ENCODE measurements at regions not wholly inside any gene's neighbourhood (a gene's known extent, or its start where the extent isn't known, plus 50 kb on each side); places are given as distances from the start of the nearest gene placed in this dataset.

GRCh38 chr5:88979726-88980125 lies 96.7 kb upstream of the MEF2C start:
- no peaks in the 10 kb centered on the region for H4K20me1 ChIP-seq (ENCODE audit: insufficient read depth, poor library complexity, severe bottlenecking)
- WGBS (ENCODE audit: low lambda C conversion rate, missing lambda C conversion rate): 88% methylated on average over 3 of the region's 3 CpGs
- no peaks in the 10 kb centered on the region for H3K9me3 ChIP-seq (ENCODE audit: low read depth)
- no peak overlapping the region for H3K4me2 ChIP-seq
- H2AFZ ChIP-seq: no peak overlapping the region
- TF ChIP-seq EZH2 (IDR thresholded peaks at IDR 0.05; ENCODE audit: borderline replicate concordance): no peak
- no peak for TF ChIP-seq EZH2phosphoT487 (IDR thresholded peaks at IDR 0.05; ENCODE audit: low read depth, severe bottlenecking, unreplicated experiment)
- TF ChIP-seq CTCF (IDR thresholded peaks at IDR 0.05; ENCODE audit: poor library complexity): no peak
- H3K27me3 ChIP-seq: no peaks in the 10 kb centered on the region
- H3K27ac ChIP-seq: no peak overlapping the region
- H3K79me2 ChIP-seq: no peaks in the 10 kb centered on the region
- no peaks in the 10 kb centered on the region for H3K36me3 ChIP-seq (replicated peaks; ENCODE audit: insufficient read depth, low read depth)
- H3K4me3 ChIP-seq: no peak overlapping the region
- H3K4me1 ChIP-seq (ENCODE audit: insufficient read depth): no peaks in the 10 kb centered on the region
- H3K9me2 ChIP-seq (replicated peaks; ENCODE audit: insufficient read depth): no peaks in the 10 kb centered on the region
- DNase-seq (ENCODE audit: low spot score): no peak

GRCh38 chr5:88979244-88979643 lies 96.3 kb upstream of the MEF2C start:
- 74% methylated on average over 3 of the region's 3 CpGs for WGBS (ENCODE audit: low lambda C conversion rate, missing lambda C conversion rate)
- H3K9me2 ChIP-seq (replicated peaks; ENCODE audit: insufficient read depth): no peaks in the 10 kb centered on the region

GRCh38 chr5:88976914-88977313 lies 93.9 kb upstream of the MEF2C start:
- H3K27me3 ChIP-seq: no peaks in the 10 kb centered on the region
- H2AFZ ChIP-seq: no peak overlapping the region
- H3K27ac ChIP-seq: no peak overlapping the region
- no peak overlapping the region for H3K4me2 ChIP-seq
- H3K9me3 ChIP-seq (ENCODE audit: low read depth): no peaks in the 10 kb centered on the region
- no peak overlapping the region for H3K4me3 ChIP-seq
- H3K36me3 ChIP-seq (replicated peaks; ENCODE audit: insufficient read depth, low read depth): no peaks in the 10 kb centered on the region
- H4K20me1 ChIP-seq (ENCODE audit: insufficient read depth, poor library complexity, severe bottlenecking): no peaks in the 10 kb centered on the region
- DNase-seq (ENCODE audit: low spot score): no peak
- no peak for TF ChIP-seq EZH2 (IDR thresholded peaks at IDR 0.05; ENCODE audit: borderline replicate concordance)
- TF ChIP-seq CTCF (IDR thresholded peaks at IDR 0.05; ENCODE audit: poor library complexity): no peak
- no peak for TF ChIP-seq EZH2phosphoT487 (IDR thresholded peaks at IDR 0.05; ENCODE audit: low read depth, severe bottlenecking, unreplicated experiment)
- no peaks in the 10 kb centered on the region for H3K4me1 ChIP-seq (ENCODE audit: insufficient read depth)
- H3K79me2 ChIP-seq: no peaks in the 10 kb centered on the region
- H3K9me2 ChIP-seq (replicated peaks; ENCODE audit: insufficient read depth): no peaks in the 10 kb centered on the region

More at GRCh38 chr5:88979244-88979643, 96.3 kb upstream of the MEF2C start:
- H3K4me2 ChIP-seq: no peak overlapping the region
- no peaks in the 10 kb centered on the region for H3K36me3 ChIP-seq (replicated peaks; ENCODE audit: insufficient read depth, low read depth)
- H3K4me3 ChIP-seq: no peak overlapping the region
- no peaks in the 10 kb centered on the region for H3K79me2 ChIP-seq
- no peaks in the 10 kb centered on the region for H3K4me1 ChIP-seq (ENCODE audit: insufficient read depth)
- H3K9me3 ChIP-seq (ENCODE audit: low read depth): no peaks in the 10 kb centered on the region
- H3K27me3 ChIP-seq: no peaks in the 10 kb centered on the region
- no peak overlapping the region for H2AFZ ChIP-seq
- H3K27ac ChIP-seq: no peak overlapping the region
- DNase-seq (ENCODE audit: low spot score): no peak
- H4K20me1 ChIP-seq (ENCODE audit: insufficient read depth, poor library complexity, severe bottlenecking): no peaks in the 10 kb centered on the region
- no peak for TF ChIP-seq CTCF (IDR thresholded peaks at IDR 0.05; ENCODE audit: poor library complexity)
- no peak for TF ChIP-seq EZH2 (IDR thresholded peaks at IDR 0.05; ENCODE audit: borderline replicate concordance)
- no peak for TF ChIP-seq EZH2phosphoT487 (IDR thresholded peaks at IDR 0.05; ENCODE audit: low read depth, severe bottlenecking, unreplicated experiment)
